ENCODE measurements at regions not wholly inside any gene's neighbourhood (a gene's known extent, or its start where the extent isn't known, plus 50 kb on each side); places are given as distances from the start of the nearest gene placed in this dataset.

DNA sequence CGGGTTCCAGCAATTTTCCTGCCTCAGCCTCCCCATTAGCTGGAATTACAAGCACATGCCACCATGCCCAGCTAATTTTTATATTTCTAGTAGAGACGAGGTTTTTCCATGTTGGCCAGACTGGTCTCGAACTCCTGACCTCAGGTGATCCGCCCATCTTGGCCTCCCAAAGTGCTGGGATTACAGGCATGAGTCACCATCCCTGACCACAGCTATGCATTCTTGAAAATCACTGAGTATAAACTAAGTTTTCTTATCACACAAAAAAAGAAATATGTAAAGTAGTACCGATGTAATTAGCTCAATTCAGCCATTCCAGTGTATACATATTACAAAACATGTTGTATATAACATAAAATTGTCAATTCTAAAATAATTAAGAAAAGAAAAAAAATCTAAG, 232.7 kb downstream of the MBD2 start:
- no peaks in the 10 kb centered on the region for H3K9me3 ChIP-seq
- intact Hi-C loops (cut with DNase I) = no loop called here
- no peaks in the 10 kb centered on the region for H3K27me3 ChIP-seq (replicated peaks; ENCODE audit: insufficient read depth)
- no peak for TF ChIP-seq POLR2AphosphoS5 (IDR thresholded peaks at IDR 0.05)
- TF ChIP-seq POLR2A (IDR thresholded peaks at IDR 0.05) = no peak
- TF ChIP-seq, protein P1, sequence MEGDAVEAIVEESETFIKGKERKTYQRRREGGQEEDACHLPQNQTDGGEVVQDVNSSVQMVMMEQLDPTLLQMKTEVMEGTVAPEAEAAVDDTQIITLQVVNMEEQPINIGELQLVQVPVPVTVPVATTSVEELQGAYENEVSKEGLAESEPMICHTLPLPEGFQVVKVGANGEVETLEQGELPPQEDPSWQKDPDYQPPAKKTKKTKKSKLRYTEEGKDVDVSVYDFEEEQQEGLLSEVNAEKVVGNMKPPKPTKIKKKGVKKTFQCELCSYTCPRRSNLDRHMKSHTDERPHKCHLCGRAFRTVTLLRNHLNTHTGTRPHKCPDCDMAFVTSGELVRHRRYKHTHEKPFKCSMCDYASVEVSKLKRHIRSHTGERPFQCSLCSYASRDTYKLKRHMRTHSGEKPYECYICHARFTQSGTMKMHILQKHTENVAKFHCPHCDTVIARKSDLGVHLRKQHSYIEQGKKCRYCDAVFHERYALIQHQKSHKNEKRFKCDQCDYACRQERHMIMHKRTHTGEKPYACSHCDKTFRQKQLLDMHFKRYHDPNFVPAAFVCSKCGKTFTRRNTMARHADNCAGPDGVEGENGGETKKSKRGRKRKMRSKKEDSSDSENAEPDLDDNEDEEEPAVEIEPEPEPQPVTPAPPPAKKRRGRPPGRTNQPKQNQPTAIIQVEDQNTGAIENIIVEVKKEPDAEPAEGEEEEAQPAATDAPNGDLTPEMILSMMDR (IDR thresholded peaks at IDR 0.05) = no peak
- no peaks in the 10 kb centered on the region for H3K36me3 ChIP-seq
- 79% methylated on average over 5 of the region's 5 CpGs for WGBS
- DNase-seq (ENCODE audit: low spot score) = no peak
- H3K4me3 ChIP-seq = no peak overlapping the region
- no peaks in the 10 kb centered on the region for H3K4me1 ChIP-seq (replicated peaks)
- no peak overlapping the region for H3K27ac ChIP-seq

DNA sequence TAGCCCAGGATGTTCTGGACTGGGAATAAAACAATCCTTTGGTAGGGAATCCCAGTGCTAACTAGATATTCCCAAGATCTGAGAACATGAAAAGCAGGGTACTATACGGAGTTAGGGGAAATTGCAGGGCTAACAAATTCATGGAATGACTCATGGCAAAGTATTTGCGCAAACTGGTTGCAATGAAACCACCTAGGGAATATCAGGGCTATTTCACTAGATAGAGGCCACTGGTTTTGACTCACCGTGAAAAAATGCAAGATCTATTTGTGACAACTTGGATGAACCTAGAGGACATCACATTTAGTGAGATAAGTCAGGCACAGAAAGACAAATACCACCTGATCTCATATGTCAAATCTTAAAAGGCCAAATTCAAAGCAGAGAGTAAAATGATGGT, 233.3 kb downstream of the MBD2 start:
- DNase-seq (ENCODE audit: low spot score) = no peak
- Histone ChIP-seq H3K9me3 (no peaks in the 10 kb centered on the region), H3K27me3 (replicated peaks; ENCODE audit: insufficient read depth) (no peaks in the 10 kb centered on the region), H3K27ac (no peak overlapping the region), H3K4me3 (no peak overlapping the region), H3K36me3 (no peaks in the 10 kb centered on the region), H3K4me1 (replicated peaks) (no peaks in the 10 kb centered on the region)
- intact Hi-C loops (cut with DNase I) = no loop called here
- TF ChIP-seq POLR2AphosphoS5 (IDR thresholded peaks at IDR 0.05) = no peak
- no peak for TF ChIP-seq POLR2A (IDR thresholded peaks at IDR 0.05)
- TF ChIP-seq, protein P1 (IDR thresholded peaks at IDR 0.05) = no peak
- WGBS = 80% methylated on average over 3 of the region's 3 CpGs

DNA sequence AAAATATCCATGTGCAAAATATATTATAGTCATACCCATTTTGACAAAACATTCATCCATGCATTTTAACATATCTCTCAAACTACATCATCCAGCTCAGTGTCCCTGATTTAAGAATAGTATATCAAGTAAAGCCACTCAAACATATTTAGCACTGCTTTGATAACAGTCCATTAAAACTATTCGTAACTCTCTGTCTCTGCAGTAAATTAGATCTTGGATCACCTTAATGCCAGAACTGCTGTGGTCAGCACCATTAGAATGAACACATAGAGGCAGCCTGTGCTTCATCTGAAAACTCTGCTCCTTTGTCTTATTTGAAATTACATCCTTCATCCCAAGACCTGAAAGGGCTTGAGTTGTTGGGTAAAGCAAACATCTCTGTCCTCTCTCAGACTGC, 234.0 kb downstream of the MBD2 start:
- intact Hi-C loops (cut with DNase I) = no loop called here
- 88% methylated on average over 1 of the region's 1 CpG for WGBS
- H3K36me3 ChIP-seq = no peaks in the 10 kb centered on the region
- no peaks in the 10 kb centered on the region for H3K4me1 ChIP-seq (replicated peaks)
- TF ChIP-seq POLR2A (IDR thresholded peaks at IDR 0.05) (no peak), POLR2AphosphoS5 (IDR thresholded peaks at IDR 0.05) (no peak)
- TF ChIP-seq, protein P1 (IDR thresholded peaks at IDR 0.05) = no peak
- no peak overlapping the region for H3K27ac ChIP-seq
- no peaks in the 10 kb centered on the region for H3K27me3 ChIP-seq (replicated peaks; ENCODE audit: insufficient read depth)
- DNase-seq (ENCODE audit: low spot score) = no peak
- H3K9me3 ChIP-seq = no peaks in the 10 kb centered on the region
- no peak overlapping the region for H3K4me3 ChIP-seq

DNA sequence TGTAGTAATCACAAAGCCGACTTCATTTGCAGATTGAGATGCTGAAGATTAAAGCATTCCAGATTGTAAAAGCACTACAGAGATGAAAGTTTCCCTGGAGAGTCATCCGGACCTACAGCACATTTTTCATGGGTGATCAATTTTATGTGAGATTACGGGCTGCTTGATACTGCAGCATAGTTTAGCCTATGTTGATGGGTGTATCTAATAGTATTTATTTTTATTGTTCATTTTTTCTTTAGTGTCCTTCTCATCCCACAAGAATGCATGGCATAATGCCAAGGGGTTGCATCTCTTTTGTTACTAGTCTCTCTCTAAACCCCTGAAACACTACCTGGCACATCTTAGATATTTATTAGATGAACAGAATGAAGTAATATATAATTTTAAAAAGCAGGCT, 240.4 kb downstream of the MBD2 start:
- no peak for DNase-seq (ENCODE audit: low spot score)
- 37% methylated on average over 3 of the region's 3 CpGs for WGBS
- Histone ChIP-seq H3K4me1 (replicated peaks) (no peaks in the 10 kb centered on the region), H3K27ac (no peak overlapping the region), H3K4me3 (no peak overlapping the region), H3K9me3 (no peaks in the 10 kb centered on the region), H3K36me3 (no peaks in the 10 kb centered on the region), H3K27me3 (replicated peaks; ENCODE audit: insufficient read depth) (no peaks in the 10 kb centered on the region)
- TF ChIP-seq, protein P1 (IDR thresholded peaks at IDR 0.05) = no peak
- no peak for TF ChIP-seq POLR2AphosphoS5 (IDR thresholded peaks at IDR 0.05)
- TF ChIP-seq POLR2A (IDR thresholded peaks at IDR 0.05) = no peak
- intact Hi-C loops (cut with DNase I) = no loop called here

DNA sequence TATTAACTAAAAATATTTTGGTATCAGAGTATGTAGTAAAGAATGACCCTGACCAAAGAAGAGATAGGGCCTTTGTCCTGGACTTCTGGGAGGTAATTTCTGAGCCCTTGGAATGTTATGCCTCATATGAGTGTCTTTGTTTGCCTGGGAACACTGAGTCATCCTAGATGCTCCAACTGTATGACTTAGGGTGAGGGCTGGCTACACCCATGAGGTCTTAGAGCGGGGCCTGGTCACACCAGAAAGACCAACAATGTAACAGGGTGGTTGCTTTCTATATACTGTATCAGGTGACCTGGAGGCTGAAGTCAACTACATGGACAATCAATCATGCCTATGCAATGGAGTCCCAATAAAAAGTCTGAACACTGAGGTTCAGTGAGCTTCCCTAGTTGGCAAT, 253.1 kb downstream of the MBD2 start:
- TF ChIP-seq POLR2A (IDR thresholded peaks at IDR 0.05) = no peak
- TF ChIP-seq, protein P1 (IDR thresholded peaks at IDR 0.05) = no peak
- TF ChIP-seq POLR2AphosphoS5 (IDR thresholded peaks at IDR 0.05) = no peak
- Histone ChIP-seq H3K36me3 (no peaks in the 10 kb centered on the region), H3K9me3 (no peaks in the 10 kb centered on the region), H3K4me3 (no peak overlapping the region), H3K4me1 (replicated peaks) (no peaks in the 10 kb centered on the region), H3K27ac (no peak overlapping the region), H3K27me3 (replicated peaks; ENCODE audit: insufficient read depth) (no peaks in the 10 kb centered on the region)
- DNase-seq (ENCODE audit: low spot score) = no peak
- 91% methylated on average over 1 of the region's 1 CpG for WGBS
- intact Hi-C loops (cut with DNase I) = no loop called here

Data from prostate gland (tissue), 2 donors.